Germinal center (tissue), 1 donor: ENCODE measurements at regions not wholly inside any gene's neighbourhood (a gene's known extent, or its start where the extent isn't known, plus 50 kb on each side); places are given as distances from the start of the nearest gene placed in this dataset.

Experiments used
- DNase-seq: peaks from one replicate; pipeline ENCODE4 v3.0.0; 2012; ENCODE audit warnings: mixed read lengths, low spot score

DNA sequence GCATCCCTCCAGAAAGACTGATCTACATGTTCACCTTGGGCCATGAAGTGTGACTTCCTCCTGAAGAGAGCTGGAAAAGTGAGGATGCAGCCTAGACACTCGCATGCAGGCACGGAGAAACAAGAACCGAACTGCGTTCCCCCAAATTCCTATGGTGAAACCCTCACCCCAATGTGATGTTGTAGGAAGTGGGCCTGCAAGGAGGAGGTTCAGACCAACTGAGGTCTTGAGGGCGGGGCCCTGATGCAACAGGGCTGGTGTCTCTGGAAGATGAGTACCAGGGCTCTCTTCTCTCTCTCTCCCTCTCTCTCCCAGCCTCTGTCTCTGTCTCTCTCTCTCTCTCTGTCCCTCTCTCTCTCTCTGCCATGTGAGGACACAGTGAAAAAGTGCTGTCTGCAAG, 501.1 kb downstream of the BRD1 start:
- DNase-seq, result no peak

DNA sequence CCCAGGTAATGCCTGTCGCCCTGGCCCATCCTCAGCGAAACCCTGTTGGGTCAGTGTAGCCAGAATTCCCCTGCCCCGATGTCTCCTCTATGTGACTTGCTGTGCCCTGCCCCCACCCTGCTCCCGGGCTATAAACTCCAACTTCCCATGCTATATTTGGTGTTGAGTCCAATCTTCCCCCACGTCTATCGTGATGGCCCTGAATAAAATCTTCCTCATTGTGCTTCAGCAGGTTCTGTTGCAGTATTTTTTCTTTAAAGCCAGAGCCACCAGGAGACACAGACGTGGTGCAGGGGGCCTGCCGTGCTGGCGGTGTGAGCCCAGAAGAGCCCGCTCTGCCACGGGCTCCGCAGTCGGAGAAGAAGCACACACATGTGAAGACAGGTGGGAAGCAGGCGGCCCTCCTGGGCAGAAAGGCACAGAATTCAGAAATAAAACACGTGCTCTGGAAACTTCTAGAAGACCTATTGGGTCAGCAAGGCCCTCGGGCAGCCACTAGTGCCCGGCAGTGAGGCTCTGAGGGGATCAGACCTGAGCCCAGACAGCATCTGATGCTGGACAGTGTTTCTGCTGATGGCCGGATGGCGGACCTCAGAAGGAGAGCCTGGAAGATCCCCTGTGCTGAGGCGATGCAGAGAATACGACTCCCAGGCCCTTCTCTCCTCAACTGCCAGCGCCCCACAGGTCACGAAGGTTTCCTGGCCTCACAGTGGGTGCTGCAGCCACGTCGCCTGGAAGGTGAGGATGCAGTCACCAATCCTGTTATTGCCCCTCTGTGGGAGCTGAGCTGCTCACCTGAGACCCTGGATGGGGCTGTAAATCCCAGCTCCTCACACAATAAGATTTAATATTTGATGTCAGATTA, 501.9 kb downstream of the BRD1 start:
- DNase-seq, result no peak

DNA sequence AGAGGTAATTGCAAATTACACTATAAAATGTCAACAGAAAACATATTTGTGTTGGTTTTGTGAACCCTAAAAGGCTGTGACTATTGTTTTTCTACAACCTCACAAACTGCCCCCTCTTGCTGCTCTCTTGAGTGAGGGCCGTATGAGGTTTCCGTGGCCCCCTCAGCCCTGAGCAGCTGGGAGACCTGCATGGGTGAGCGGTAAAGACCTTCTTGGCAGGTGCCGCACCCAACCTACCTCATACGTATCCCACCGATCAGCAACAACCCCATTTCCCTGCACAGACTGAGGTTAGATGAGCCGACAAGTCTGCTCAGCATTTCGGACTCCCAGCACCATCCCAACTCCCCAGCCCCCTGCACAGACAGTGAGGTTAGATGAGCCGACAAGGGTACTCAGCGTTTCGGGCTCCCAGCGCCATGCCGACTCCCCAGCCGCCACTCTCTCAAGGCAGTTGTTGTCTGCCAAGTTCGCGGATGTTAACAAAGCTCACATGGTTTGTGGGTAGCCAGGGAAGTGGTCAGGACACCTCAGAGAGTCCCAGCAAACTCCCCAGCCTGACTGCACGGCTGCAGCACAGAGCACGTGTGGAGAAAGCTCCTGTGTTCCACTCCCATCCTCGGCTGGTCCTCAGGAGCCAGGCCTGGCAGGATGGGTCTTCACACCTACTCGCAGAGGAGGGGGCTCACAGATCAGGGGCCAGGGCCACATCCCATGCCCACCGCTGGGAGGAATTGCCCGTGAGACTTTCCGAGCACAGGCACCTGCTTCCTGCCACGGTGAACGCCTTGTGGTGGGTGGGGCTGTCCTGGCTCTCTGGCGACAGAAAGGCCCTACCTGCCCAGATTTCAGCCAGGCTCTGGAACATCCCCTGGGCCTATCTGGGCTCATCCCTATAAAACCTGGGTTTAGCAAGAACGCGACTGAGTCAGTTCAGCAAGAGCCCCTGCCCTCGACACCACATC, 502.9 kb downstream of the BRD1 start:
- no peak for DNase-seq

DNA sequence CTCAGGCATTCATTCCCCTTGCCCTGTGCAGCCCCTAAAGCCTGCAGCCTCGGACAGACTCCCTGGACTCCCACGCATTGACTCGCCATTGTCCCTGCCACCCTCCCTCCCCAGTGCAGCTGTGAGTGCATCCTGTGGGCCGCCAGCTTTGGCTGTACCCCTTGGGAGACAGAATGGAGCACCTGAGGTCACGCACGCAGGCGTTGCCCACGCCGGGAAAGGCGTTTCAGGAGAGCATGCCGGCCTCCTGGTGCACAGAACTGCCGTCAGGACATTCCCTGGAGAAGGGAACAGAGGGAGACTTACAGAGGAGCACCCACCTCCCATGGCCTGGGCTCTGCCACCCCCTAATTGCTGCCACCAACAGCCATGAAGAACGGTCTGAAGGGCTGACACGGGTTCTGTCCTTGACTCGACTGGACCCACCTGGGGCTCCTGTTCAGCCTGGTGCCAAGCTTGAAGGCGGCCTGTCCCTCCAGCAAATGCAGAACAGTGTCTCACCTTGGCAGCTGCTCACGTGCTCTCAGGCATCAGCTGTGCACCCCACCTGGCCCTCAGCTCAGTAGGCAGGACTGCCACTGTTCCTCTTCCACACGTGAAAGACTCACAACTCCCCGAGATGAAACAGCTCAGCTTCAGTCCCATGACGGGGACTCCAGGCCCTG, 503.8 kb downstream of the BRD1 start:
- DNase-seq, result no peak

DNA sequence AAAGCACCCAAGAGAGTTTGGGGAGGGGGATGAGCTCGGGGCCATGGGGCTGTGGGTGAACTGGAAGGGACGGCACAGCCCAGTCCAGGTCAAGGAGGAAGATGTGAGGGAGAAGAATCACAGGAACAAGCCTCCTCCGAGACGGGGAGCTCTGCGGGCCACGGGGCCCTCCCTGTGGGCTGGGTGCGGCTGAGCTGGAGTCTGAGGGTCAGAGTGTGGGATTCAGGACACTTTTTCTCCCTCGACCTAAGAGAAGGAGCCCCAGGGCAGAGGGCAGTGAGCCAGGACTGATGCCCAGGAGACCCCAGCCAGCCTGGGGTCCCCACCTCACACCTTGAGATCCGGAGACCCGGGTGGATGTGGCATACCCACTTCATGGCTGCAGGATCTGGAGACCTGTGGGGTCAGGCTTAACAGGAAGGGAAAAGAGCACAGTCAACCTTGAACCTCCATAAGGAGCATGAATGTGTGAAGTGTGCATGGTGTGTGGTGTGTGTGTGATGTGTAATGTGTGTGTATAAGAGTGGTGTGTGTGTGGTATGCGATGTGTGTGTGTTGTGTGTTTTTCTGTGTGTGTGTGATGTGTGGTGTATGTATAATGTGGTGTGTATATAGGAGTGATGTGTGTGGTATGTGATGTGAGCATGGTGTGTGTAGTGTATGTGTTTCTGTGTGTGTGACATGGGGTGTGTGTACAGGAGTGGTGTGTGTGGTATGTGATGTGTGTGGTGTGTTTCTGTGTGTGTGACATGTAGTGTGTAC, 504.6 kb downstream of the BRD1 start:
- no peak for DNase-seq

DNA sequence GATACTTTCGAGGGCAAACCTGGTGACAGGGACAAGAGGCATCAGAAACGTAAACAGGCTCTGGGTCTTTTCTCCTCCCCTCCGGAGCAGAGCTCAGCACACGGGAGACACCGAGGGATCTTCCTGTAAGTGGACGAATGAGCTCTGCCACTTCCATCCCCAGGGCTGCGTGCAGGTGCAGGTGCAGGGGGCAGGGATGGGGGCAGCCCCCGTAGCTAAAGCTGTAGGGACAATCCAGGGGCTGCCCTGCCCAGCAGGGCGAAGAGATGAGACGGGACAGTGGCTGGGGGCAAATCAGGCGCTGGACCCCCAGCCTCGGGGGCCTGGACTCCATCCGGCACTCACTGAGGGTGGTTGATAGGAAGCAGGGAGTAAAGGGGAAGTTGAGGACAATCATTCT, 505.4 kb downstream of the BRD1 start:
- DNase-seq, result no peak

DNA sequence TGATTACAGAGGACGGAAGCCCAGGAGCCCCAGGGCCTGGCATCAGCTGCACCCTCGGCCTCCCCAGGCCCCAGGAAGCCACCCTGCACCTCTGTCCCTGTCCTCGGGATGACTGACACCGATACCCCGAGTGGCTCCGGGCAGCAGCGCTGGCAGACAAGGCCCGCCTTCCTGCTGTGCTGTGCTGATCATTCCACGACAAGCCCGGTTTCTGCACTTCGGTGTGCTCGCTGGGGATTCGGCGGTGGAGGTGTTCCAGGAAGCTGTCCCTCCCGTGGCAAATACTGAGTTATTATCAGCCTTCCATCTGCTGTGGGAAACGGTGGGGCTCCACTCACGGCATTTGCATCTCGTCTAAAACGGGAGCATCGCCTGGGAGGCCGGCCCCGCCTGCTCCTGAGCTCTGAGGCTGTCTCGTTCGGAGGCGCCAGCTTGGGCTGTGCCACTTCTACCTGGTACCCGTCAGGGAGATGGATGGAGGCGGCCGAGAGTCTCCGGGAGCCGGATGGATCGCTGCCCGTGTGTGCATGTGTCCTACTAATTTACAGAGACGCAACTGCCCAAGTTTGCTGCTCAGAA, 506.1 kb downstream of the BRD1 start:
- DNase-seq, result no peak

DNA sequence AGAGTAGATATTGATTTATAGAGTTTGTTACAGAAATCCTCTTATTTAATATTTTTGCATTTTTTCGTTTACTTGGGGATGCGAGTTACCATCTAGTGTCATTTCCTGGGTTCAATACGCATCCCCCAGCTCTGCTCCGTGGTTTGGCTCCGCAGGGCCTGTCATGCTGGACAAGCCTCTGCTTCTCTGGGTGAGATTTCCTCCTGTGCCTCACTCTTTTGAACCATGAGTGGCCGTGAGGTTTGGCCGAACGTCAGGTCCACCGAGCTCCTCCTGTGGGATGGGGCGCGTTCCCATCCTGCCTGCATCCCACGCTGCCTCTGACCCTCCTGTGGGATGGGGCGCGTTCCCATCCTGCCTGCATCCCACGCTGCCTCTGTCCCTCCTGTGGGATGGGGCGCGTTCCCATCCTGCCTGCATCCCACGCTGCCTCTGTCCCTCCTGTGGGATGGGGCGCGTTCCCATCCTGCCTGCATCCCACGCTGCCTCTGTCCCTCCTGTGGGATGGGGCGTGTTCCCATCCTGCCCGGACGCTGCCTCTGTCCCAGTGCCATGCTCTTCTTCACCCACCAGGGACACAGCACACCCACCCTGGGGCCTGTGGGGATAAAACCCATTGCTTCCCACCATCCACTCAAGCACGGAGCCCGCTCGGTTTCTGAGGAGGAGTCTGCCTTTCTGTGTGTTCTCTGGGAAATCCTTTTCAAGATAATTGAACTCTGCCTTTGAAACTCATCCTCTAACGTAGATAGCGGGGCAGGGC, 506.8 kb downstream of the BRD1 start:
- no peak for DNase-seq

DNA sequence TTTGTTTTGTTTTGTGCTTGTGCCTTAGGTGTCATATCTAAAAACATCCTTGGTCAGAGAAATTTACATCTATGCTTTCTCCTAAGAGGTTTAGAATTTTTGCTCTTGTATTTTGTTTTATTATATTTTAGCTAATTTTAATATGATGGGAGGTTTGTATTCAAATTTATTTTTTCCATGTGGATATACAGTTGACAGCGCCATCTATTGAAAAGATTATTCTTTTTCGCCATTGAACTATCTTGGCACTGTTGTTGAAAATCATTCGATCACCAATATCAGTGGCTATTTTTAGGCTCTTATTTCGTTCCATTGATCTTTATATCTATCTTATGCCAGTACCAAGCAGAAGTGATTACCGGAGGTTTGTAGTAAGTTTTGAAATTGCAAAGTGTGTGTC, 510.3 kb downstream of the BRD1 start:
- DNase-seq, result no peak

DNA sequence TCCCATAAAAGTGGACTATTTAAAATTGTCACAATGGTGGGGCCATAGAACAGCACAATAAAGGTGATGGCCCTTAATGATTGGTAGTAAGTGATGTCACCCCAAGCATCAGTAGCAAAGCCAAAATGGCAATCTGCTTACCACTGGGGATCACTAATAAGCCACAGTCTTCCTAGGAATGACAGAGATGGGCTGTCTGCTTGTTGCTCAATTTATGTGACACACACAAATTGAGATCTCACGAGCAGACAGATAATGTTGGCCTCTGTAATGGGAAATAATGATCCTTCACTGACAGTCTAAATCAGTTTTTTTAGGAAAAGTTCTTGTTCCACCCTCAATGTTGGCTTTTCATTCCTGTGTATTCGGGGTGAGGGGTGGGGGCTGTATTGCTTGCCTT, 515.1 kb downstream of the BRD1 start:
- DNase-seq, result no peak

DNA sequence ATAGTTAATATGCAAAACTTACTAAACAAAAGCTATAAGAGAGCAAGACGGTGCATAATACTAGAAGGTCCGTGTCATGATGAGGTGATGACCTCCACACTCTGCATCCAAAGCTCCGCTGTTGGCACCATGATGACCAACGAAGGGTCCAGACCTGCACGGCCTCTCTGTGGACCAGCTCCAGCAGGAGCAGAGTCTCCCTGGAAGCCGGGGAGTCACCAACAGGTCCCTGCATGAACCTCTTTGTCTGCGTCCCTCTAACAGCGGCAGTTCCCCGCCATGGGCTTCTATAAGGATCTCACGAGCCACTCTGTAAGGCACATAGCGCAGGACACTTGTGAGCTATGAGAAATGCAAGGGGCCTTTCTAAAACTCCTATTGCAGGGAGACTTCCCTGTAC, 517.3 kb downstream of the BRD1 start:
- DNase-seq, result no peak

DNA sequence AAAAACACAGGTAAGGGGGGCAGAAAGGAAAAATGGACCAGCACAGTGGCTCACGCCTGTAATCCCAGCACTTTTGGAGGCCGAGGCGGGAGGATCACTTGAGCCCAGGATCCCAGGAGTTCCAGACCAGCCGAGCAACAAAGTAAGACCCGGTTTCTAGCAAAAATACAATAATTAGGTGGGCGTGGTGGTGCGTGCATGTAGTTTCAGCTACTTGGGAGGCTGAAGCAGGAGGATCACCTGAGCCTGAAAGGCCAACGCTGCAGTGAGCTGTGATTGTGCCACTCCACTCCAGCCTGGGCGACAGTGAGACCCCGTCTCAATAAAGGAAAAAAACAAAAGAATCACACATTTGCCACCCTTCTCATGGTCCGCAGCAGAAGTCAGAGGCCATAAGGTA, 519.4 kb downstream of the BRD1 start:
- no peak for DNase-seq

DNA sequence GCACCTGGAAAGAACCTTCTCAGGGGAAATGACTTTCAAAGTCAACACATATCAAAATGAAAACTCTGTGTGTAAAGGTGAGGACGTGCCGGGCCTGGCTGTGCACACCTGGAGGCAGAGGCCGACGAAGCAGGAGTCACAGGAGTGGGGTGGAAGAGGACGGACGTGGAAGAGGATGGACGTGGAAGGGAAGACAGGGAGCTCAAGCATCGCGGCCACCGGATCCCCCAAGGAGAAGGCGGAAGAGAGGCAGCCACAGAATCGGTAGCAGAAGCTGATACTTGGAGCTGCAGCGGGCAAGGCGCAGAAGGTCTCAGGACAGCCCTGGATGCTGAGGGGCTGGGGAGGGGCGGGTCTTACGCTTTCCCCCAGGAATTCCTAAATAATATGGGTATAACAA, 519.8 kb downstream of the BRD1 start:
- DNase-seq, result no peak

DNA sequence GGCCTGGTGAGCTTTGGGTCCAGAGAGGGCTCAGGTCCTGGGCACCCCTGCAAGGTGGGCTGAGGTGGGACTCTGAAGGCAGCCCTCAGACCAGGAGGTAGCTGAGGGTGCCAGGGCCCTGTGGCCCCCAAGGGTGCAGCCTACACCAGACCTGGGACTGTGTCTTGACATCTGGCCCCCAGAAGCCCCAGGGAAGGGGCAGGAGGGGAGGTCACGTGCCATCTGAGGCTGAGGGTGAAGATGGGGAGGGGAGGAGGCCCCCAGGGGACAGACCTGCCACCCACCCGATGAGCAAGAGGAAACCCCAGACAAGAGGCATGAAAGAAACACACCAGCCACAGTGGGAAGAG, 520.2 kb downstream of the BRD1 start:
- no peak for DNase-seq

DNA sequence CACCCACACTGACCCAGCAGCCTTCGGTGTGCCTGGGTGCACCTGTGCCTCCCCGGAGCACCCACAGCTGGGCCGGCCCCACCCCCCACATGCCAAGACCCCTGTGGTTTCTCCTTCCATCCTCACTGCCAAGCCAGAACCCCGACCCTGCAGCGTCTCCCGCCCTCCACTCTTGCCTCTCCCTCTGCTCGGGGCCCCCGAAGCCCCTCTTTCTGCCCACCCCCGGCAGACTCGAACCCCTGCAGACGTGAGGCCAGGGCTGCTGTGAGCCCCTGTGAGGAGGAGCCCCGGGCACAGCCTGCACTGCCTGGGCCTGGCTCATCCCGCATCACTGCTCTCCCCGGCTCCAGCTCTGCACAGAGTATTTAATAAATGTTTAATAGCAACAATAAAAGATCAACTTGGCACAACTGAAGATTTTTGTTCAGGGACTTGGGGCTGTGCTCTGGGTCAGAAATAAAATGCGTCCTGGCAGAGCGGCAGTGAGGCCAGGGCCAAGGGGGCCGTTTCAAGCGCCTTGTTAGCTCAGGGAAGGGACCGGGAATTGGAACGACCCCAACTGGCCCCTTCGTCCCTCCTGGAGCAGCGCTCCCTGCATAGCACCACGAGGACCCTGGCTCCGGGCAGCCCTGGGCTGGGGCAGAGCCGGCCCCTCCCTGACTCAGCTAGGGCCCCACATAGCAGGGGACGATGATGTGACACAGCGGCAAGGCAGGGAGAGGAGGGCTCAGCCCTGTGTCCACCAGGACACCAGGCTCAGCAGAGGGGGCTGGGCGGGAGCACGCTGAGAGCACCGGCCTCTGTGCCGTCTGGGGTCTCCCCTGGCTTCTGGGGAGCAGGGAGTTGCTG, 520.8 kb downstream of the BRD1 start:
- DNase-seq, result no peak

DNA sequence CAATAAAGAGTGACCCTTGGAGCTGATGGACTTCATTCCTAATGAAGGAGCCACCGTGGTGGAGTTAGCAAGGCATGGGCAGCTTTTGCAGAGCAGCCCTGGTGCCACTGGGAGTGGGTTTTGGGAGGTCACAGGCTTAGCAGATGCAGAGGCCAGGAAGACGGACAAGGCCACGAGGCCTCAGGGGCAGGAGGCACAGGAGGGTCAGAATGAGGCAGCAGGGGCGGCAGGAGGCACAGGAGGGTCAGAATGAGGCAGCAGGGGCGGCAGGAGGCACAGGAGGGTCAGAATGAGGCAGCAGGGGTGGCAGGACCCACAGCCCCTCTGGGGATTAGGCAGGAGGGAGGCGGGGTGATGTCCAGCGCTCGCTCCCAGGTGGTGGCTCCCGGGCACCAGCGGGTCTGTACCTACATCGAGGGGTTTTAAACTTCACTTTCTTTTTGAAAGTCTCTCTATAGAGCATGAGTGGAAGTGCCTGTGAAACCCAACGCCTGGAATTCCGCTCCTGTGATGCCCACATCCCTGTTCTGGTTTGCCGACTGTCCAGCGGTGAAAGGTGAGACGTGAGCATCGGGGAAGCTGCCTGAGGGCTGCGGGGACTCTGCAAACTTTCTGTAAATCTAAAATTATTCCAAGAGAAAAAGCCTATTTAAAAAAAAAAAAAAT, 521.6 kb downstream of the BRD1 start:
- DNase-seq, result no peak

DNA sequence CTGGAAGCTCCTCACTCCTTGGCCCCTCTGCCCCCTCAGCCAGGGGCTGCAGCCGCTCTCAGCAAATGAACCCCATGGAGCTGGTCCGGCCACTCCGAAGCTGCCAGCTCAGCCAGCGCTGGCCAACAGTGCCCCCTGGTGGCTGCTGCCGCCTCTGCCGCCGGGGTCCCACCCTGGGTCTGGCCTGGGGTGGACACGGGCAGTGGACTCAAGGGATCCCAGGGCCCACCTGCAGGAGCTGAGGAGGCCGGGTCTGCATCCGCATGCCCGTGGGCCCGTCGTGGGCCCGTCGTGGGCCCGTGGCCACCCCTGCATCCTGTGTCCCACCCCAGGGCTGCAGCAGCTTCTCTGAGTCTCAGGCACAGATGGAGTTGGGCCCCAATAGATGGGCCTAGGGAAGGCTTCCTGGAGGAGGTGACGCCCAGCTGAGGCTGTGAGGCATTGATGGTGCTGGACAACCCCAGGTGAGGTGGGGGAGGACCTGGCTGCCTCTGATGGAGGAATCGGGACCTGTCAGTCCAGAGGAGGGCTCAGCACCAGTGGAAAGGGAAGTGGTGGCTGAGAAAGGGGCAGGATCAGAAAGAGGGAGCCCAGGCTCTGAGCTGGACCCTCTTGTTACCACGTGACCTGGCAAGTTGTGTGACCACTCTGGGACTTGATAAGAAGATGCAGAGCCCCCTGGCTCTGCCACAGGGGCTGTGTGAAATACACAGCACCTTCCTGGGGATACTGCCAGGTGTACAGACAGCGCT, 522.3 kb downstream of the BRD1 start:
- peak; percentile 38 for DNase-seq

DNA sequence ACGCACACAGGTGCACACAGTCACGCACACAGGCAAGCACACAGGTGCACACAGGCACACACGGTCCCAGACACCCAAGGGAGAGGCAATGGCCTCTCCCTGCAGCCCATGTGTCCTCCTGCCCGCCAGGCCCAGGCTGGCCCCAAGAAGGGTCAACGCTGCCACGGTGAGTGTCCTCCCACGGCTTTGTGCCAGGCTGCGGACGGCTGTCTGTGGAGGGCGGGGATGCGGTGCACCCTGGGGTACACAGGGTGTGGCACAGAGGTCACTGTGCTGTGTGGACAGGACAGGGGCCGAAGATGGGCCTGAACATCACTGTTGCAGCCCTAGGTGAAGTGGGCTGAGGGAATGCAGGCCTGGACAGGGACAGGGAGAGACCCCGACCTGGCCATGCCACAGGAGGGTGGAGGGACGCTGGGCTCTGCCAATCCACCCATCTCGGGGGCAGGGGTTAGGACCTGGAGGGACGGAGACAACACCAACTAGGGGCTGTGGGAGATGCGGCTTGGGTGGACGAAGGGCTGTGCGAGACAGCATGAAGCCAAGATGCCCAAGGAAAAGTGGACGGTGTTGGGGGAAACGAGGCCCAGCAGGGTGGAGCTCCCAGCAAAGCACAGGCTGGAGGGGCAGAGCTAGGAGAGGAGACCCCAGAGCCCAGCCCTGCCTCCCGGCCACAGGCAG, 523.8 kb downstream of the BRD1 start:
- no peak for DNase-seq
